ENCODE measurements at regions not wholly inside any gene's neighbourhood (a gene's known extent, or its start where the extent isn't known, plus 50 kb on each side); places are given as distances from the start of the nearest gene placed in this dataset.

- intact Hi-C loops (cut with micrococcal nuclease): loop anchor here in 1 of 2 donors (10.0 kb wide), 1 partner anchor 1187 kb away; no protein-coding TSS in a partner anchor
- Mint-ChIP-seq H3K4me3 (no peak overlapping the region), H3K27ac (no peak overlapping the region), H3K9me3 (peaks cover 0 to 12% (median 3%) of the 10 kb centered on the region in 11 donors), H3K27me3 (peaks cover 0 to 27% (median 16%) of the 10 kb centered on the region in 5 donors), H3K4me1 (no peaks in the 10 kb centered on the region), H3K36me3 (peaks cover 0 to 4% (median 0%) of the 10 kb centered on the region in 5 donors)
- DNase-seq (no peak), ATAC-seq (no peak)
- no peak overlapping the region for H3K27ac ChIP-seq (ENCODE audit: low read depth, low read length)
- no peaks in the 10 kb centered on the region for H3K36me3 ChIP-seq (ENCODE audit: control insufficient read depth in 2 of 3, insufficient read depth in 3 of 3, low read length in 3 of 3)
- no peak overlapping the region for H3K4me3 ChIP-seq (ENCODE audit: low read length)
- no peaks in the 10 kb centered on the region for H3K4me1 ChIP-seq (ENCODE audit: control insufficient read depth in 2 of 2, insufficient read depth in 2 of 2, low read length in 2 of 2)
- no peaks in the 10 kb centered on the region for H3K27me3 ChIP-seq (ENCODE audit: control insufficient read depth in 2 of 2, insufficient read depth in 2 of 2, low read length in 2 of 2)
- no peaks in the 10 kb centered on the region for H3K9me3 ChIP-seq (ENCODE audit: control insufficient read depth in 2 of 3, low read length in 3 of 3)
- POLR2A ChIA-PET: no interaction called here
- CTCF ChIA-PET: interaction anchor here (0.7 to 1.3 kb wide), 2 partner anchors 322 to 824 kb away, joined by 3 read pairs; no protein-coding TSS in a partner anchor
Measured at GRCh38 chr13:78971355-78972025, 312.5 kb upstream of the OBI1 start.

DNA sequence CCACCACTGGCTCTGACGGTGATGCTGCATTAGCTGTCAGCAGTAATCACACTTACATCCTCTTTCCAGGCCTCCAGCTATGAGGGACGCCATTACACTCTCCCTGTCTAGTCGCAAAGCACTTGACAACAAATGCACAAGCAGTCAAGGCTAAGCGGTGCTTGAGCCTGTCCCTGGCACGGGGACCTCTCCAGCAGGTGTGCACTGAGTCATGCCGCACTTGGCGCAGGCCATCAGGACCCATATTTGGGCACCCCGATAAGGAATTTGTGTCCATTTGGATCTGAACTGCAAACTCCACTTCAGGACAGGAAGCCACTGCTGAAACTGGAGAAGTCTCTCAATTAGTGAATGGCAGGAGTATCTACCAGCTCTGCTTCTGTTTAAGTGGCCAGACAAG lies 301.9 kb upstream of the OBI1 start:
- H3K36me3 ChIP-seq (ENCODE audit: control insufficient read depth in 2 of 3, insufficient read depth in 3 of 3, low read length in 3 of 3): no peaks in the 10 kb centered on the region
- H3K27me3 ChIP-seq (ENCODE audit: control insufficient read depth in 2 of 2, insufficient read depth in 2 of 2, low read length in 2 of 2): no peaks in the 10 kb centered on the region
- DNase-seq (no peak), ATAC-seq (no peak)
- Mint-ChIP-seq H3K9me3 (peaks cover 0 to 3% (median 0%) of the 10 kb centered on the region in 11 donors), H3K36me3 (no peaks in the 10 kb centered on the region), H3K4me1 (no peaks in the 10 kb centered on the region), H3K27ac (no peak overlapping the region), H3K27me3 (peaks cover 2 to 17% (median 13%) of the 10 kb centered on the region in 5 donors), H3K4me3 (no peak overlapping the region)
- H3K9me3 ChIP-seq (ENCODE audit: control insufficient read depth in 2 of 3, low read length in 3 of 3): no peaks in the 10 kb centered on the region
- H3K27ac ChIP-seq (ENCODE audit: low read depth, low read length): no peak overlapping the region
- CTCF ChIA-PET: no interaction called here
- no peak overlapping the region for H3K4me3 ChIP-seq (ENCODE audit: low read length)
- no peaks in the 10 kb centered on the region for H3K4me1 ChIP-seq (ENCODE audit: control insufficient read depth in 2 of 2, insufficient read depth in 2 of 2, low read length in 2 of 2)
- POLR2A ChIA-PET: no interaction called here
- intact Hi-C loops (cut with micrococcal nuclease): no loop called here

- H3K4me3 Mint-ChIP-seq: no peak overlapping the region
- no peak overlapping the region for H3K27ac ChIP-seq (ENCODE audit: low read depth, low read length)
- H3K4me1 Mint-ChIP-seq: no peaks in the 10 kb centered on the region
- no peaks in the 10 kb centered on the region for H3K9me3 ChIP-seq (ENCODE audit: control insufficient read depth in 2 of 3, low read length in 3 of 3)
- ATAC-seq (no peak), DNase-seq (no peak)
- CTCF ChIA-PET: no interaction called here
- H3K4me3 ChIP-seq (ENCODE audit: low read length): no peak overlapping the region
- H3K27me3 Mint-ChIP-seq: peaks cover 2 to 22% (median 19%) of the 10 kb centered on the region in 5 donors
- H3K9me3 Mint-ChIP-seq: peaks cover 0 to 3% (median 0%) of the 10 kb centered on the region in 11 donors
- intact Hi-C loops (cut with micrococcal nuclease): no loop called here
- no peaks in the 10 kb centered on the region for H3K36me3 ChIP-seq (ENCODE audit: control insufficient read depth in 2 of 3, insufficient read depth in 3 of 3, low read length in 3 of 3)
- no peaks in the 10 kb centered on the region for H3K36me3 Mint-ChIP-seq
- H3K27me3 ChIP-seq (ENCODE audit: control insufficient read depth in 2 of 2, insufficient read depth in 2 of 2, low read length in 2 of 2): no peaks in the 10 kb centered on the region
- H3K4me1 ChIP-seq (ENCODE audit: control insufficient read depth in 2 of 2, insufficient read depth in 2 of 2, low read length in 2 of 2): no peaks in the 10 kb centered on the region
- H3K27ac Mint-ChIP-seq: no peak overlapping the region
- POLR2A ChIA-PET: no interaction called here
Measured at GRCh38 chr13:78958006-78958405, 299.1 kb upstream of the OBI1 start.

GRCh38 chr13:78940455-78941130 lies 281.6 kb upstream of the OBI1 start:
- no peaks in the 10 kb centered on the region for H3K4me1 ChIP-seq (ENCODE audit: control insufficient read depth in 2 of 2, insufficient read depth in 2 of 2, low read length in 2 of 2)
- DNase-seq: no peak
- intact Hi-C loops (cut with micrococcal nuclease): no loop called here

DNA sequence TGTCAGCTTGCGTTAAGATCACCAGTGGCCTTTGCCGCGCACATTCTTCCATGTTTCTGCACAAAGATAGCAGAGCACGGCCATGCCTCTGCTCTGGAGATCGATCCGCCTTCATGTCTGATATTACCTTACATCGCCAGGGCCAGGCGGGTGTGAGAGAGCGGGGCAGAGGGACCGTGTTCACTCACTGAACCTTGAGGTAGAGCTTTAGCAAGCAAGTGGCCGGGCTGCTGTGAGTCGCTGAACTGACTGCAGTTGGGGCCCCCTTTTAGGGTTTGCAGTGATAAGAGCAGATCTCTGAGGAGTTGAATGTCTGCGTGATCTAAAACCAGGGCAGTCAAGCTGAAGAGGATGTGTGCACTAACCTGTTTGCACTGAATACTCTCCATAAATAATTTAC lies 275.4 kb upstream of the OBI1 start:
- H3K4me3 ChIP-seq (ENCODE audit: low read length): no peak overlapping the region
- no peaks in the 10 kb centered on the region for H3K27me3 ChIP-seq (ENCODE audit: control insufficient read depth in 2 of 2, insufficient read depth in 2 of 2, low read length in 2 of 2)
- intact Hi-C loops (cut with micrococcal nuclease): no loop called here
- DNase-seq (no peak), ATAC-seq (no peak)
- Mint-ChIP-seq H3K4me3 (no peak overlapping the region), H3K36me3 (no peaks in the 10 kb centered on the region), H3K4me1 (no peaks in the 10 kb centered on the region), H3K9me3 (peaks cover 0 to 8% (median 0%) of the 10 kb centered on the region in 11 donors), H3K27me3 (peaks cover 0 to 13% (median 4%) of the 10 kb centered on the region in 5 donors), H3K27ac (no peak overlapping the region)
- no peak overlapping the region for H3K27ac ChIP-seq (ENCODE audit: low read depth, low read length)
- no peaks in the 10 kb centered on the region for H3K9me3 ChIP-seq (ENCODE audit: control insufficient read depth in 2 of 3, low read length in 3 of 3)
- CTCF ChIA-PET: no interaction called here
- H3K4me1 ChIP-seq (ENCODE audit: control insufficient read depth in 2 of 2, insufficient read depth in 2 of 2, low read length in 2 of 2): no peaks in the 10 kb centered on the region
- H3K36me3 ChIP-seq (ENCODE audit: control insufficient read depth in 2 of 3, insufficient read depth in 3 of 3, low read length in 3 of 3): no peaks in the 10 kb centered on the region
- POLR2A ChIA-PET: no interaction called here

More at GRCh38 chr13:78940455-78941130, 281.6 kb upstream of the OBI1 start:
- H3K4me3 Mint-ChIP-seq: no peak overlapping the region
- no peak overlapping the region for H3K27ac Mint-ChIP-seq
- Histone ChIP-seq H3K9me3 (ENCODE audit: control insufficient read depth in 2 of 3, low read length in 3 of 3) (no peaks in the 10 kb centered on the region), H3K4me3 (ENCODE audit: low read length) (no peak overlapping the region), H3K27ac (ENCODE audit: low read depth, low read length) (no peak overlapping the region), H3K36me3 (ENCODE audit: control insufficient read depth in 2 of 3, insufficient read depth in 3 of 3, low read length in 3 of 3) (no peaks in the 10 kb centered on the region), H3K27me3 (ENCODE audit: control insufficient read depth in 2 of 2, insufficient read depth in 2 of 2, low read length in 2 of 2) (no peaks in the 10 kb centered on the region)
- no peaks in the 10 kb centered on the region for H3K36me3 Mint-ChIP-seq
- ChIA-PET CTCF (interaction anchor here (0.6 to 0.7 kb wide), 3 partner anchors 99 to 590 kb away, joined by 3 to 4 read pairs (median 3); no protein-coding TSS in a partner anchor), POLR2A (no interaction called here)
- no peak for ATAC-seq
- H3K9me3 Mint-ChIP-seq: no peaks in the 10 kb centered on the region
- H3K4me1 Mint-ChIP-seq: no peaks in the 10 kb centered on the region
- H3K27me3 Mint-ChIP-seq: peaks cover 0 to 11% (median 8%) of the 10 kb centered on the region in 5 donors

- Mint-ChIP-seq H3K27me3 (peaks cover 0 to 19% (median 13%) of the 10 kb centered on the region in 5 donors), H3K36me3 (no peaks in the 10 kb centered on the region), H3K4me1 (no peaks in the 10 kb centered on the region), H3K9me3 (peaks cover 0 to 7% (median 0%) of the 10 kb centered on the region in 11 donors), H3K4me3 (no peak overlapping the region), H3K27ac (no peak overlapping the region)
- ChIA-PET CTCF (no interaction called here), POLR2A (no interaction called here)
- no peaks in the 10 kb centered on the region for H3K36me3 ChIP-seq (ENCODE audit: control insufficient read depth in 2 of 3, insufficient read depth in 3 of 3, low read length in 3 of 3)
- no peak overlapping the region for H3K27ac ChIP-seq (ENCODE audit: low read depth, low read length)
- intact Hi-C loops (cut with micrococcal nuclease): no loop called here
- H3K4me1 ChIP-seq (ENCODE audit: control insufficient read depth in 2 of 2, insufficient read depth in 2 of 2, low read length in 2 of 2): no peaks in the 10 kb centered on the region
- DNase-seq (no peak), ATAC-seq (no peak)
- no peaks in the 10 kb centered on the region for H3K9me3 ChIP-seq (ENCODE audit: control insufficient read depth in 2 of 3, low read length in 3 of 3)
- H3K4me3 ChIP-seq (ENCODE audit: low read length): no peak overlapping the region
- no peaks in the 10 kb centered on the region for H3K27me3 ChIP-seq (ENCODE audit: control insufficient read depth in 2 of 2, insufficient read depth in 2 of 2, low read length in 2 of 2)
Measured at GRCh38 chr13:78915015-78915414, 256.1 kb upstream of the OBI1 start.

DNA sequence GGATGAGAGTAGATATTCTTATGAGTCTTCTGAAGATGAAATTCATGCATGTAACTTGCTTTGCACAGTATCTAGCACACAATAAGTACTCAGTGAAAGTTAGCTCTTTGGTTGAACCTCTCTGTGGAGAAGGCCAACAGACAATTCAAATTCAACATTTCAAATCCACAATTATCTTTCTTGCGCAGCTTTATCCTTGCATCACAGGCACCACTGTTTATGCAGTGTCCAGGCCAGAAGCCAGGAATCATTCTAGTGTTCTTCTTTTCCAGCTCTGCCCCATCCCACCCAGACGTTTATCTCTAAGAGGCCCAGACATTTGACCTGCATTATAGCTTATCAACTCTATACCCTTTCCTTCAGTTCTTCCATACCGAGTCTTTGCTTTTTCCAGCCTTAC lies 254.7 kb upstream of the OBI1 start:
- no peak overlapping the region for H3K27ac ChIP-seq (ENCODE audit: low read depth, low read length)
- H3K36me3 Mint-ChIP-seq: no peaks in the 10 kb centered on the region
- H3K36me3 ChIP-seq (ENCODE audit: control insufficient read depth in 2 of 3, insufficient read depth in 3 of 3, low read length in 3 of 3): no peaks in the 10 kb centered on the region
- no peak overlapping the region for H3K27ac Mint-ChIP-seq
- intact Hi-C loops (cut with micrococcal nuclease): no loop called here
- no peaks in the 10 kb centered on the region for H3K4me1 ChIP-seq (ENCODE audit: control insufficient read depth in 2 of 2, insufficient read depth in 2 of 2, low read length in 2 of 2)
- ATAC-seq: no peak
- H3K27me3 ChIP-seq (ENCODE audit: control insufficient read depth in 2 of 2, insufficient read depth in 2 of 2, low read length in 2 of 2): no peaks in the 10 kb centered on the region
- H3K4me1 Mint-ChIP-seq: no peaks in the 10 kb centered on the region
- H3K27me3 Mint-ChIP-seq: peaks cover 0 to 15% (median 6%) of the 10 kb centered on the region in 5 donors
- ChIA-PET POLR2A (no interaction called here), CTCF (no interaction called here)
- peaks cover 0 to 7% (median 0%) of the 10 kb centered on the region in 11 donors for H3K9me3 Mint-ChIP-seq
- DNase-seq: no peak
- H3K9me3 ChIP-seq (ENCODE audit: control insufficient read depth in 2 of 3, low read length in 3 of 3): no peaks in the 10 kb centered on the region
- H3K4me3 ChIP-seq (ENCODE audit: low read length): no peak overlapping the region
- H3K4me3 Mint-ChIP-seq: no peak overlapping the region

Data from naive thymus-derived CD4-positive, alpha-beta T cell (primary cell).